Activated T-cell treated with anti-CD3 and anti-CD28 coated beads for 4 hours (primary cell): ENCODE measurements at regions not wholly inside any gene's neighbourhood (a gene's known extent, or its start where the extent isn't known, plus 50 kb on each side); places are given as distances from the start of the nearest gene placed in this dataset.

ENCODE experiments used
- DNase-seq: peaks from one replicate; pipeline ENCODE4 v3.0.0-alpha.2; 2020

DNA sequence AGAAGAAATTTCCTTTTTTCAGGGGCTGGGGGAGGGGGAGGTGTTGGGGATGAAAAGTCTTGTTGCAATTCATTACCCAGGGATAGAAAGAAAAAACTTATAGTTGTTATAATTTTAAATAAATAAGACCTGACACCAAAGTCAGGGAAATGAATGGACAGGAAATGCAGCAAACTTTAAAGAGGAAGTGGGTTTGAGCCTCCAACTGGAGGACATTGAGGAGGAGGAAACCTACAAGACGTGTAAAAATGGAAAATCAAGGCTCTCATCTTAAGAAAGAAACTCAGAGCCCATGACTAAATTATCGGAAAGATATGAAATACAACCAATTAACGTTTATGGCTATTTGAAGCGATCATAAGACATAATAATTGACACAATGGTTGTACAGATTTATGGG, 54.4 kb downstream of the NIBAN1 start:
- DNase-seq, result no peak

DNA sequence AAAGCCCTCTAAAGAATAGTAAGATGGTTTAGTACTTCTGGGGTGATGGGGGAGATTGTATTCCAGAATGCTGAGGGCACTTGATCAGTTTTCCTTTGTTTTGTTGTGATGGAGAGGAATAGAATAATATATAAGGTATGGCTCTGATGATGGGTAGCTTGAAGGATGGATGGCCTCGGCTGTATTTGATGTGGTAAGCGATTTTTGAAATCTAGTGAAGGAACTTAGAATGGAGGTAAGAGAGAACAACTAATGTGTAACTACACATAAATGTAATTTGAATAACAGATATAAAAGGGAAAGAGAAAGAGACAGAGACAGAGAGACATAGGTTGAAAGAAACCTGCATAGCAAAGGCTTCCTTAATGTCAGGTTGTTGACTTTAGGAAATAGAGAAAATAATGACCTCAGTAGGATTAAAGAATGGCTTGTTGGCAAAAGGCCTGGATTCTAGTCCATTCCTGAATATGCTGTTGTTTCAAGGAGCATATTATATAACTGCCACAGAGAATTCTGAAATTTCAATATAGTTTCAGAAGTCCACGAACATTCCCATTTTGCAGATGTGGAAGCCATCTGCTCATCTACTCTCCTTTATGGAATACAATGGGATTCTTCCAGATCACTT, 58.7 kb downstream of the NIBAN1 start:
- DNase-seq, result no peak

DNA sequence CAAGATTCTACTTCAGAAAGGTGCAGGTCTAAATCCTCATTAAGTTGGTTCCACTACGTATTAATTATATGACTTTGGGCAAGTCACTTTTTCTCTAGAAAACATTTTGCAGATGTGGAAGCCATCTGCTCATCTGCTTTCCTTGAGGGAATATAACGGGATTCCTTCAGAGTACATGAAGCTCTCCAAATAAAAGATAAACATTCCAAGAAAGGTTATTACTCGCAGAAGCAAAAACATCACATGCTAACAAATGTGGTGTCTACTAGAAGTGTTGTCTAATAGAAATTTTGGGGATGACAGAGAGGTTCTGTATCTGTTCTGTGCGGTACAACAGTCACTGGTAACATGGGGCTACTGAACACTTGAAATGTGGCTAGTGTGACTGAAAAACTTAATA, 60.2 kb downstream of the NIBAN1 start:
- DNase-seq, result no peak

DNA sequence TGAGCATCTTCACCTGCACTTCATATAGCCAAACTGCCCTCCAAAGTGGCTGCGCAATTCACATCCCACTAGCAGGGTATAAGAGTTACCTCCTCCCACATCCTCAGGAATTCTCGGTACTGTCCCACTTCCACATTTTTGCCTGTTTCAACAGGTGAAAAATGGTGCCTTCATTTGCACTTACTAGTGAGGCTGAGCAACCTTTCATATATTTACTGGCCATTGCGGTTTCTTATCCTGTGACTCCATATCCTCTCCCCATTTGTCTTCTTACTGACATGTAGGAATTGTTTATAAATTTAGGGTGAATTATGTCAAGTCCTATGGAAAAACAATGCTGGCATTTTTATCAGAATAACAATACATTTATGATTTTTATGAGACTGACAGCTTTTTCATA, 61.9 kb downstream of the NIBAN1 start:
- no peak for DNase-seq

DNA sequence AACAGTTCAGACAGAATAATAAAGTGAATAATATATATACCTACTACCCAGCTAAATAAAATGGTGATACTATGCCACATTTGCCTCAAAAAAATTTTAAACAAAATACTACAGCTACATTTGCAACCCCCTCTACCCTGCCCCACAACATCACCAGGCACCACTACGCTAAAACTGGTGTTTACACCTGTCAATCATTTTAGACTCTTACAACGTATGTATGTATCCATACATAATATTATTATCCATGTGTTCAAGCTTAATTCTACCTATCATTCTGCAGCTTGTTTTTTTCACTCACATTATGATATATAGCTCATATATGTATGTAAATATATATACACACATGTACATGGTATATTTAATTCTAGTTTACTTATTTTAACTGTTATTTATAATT, 62.5 kb downstream of the NIBAN1 start:
- no peak for DNase-seq

DNA sequence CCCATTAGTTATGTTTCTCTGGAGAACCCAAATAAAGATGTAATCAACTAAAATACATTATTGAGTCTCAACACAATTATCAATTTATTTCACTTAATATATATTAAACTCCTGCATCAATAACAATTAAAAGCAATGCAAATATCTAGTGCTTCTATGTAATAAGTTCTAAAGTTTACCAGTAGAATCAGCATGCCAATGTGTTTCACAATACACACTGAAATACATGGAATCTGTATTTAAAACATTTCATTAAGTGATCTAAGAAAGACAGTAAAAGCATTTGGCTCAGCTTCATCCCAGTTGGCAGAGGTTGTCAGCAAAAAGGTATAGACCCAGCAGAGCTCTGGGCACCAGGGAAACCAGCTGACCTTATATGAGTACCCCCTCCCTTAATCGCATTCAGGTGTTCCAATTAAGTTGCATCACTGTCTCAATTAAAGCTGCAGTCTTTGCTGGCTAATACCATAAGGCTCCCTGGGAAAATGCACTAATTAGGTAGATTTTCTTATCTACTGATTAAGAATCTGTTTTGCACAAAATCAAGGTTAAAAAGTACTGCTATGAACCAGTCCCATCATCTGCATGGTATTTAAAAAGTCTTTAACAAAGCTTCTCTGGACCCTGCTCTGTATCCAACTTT, 63.1 kb downstream of the NIBAN1 start:
- no peak for DNase-seq

DNA sequence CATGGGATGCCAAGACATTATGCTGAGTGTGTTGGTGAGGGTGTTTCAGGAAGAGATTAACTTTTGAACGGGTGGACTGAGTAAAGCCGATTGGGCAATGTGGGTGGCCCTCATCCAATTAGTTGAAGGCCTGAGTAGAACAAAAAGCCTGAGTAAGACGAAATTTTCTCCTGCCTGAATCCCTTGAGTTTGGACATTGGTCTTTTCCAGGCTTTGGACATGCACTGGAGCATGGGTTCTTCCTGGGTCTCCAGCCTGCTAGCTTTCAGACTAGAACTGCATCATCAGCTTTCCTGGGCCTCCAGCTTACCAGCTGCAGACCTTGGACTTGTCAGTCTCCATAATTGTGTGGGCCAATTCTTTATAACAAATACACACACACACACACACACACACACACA, 63.6 kb downstream of the NIBAN1 start:
- no peak for DNase-seq

DNA sequence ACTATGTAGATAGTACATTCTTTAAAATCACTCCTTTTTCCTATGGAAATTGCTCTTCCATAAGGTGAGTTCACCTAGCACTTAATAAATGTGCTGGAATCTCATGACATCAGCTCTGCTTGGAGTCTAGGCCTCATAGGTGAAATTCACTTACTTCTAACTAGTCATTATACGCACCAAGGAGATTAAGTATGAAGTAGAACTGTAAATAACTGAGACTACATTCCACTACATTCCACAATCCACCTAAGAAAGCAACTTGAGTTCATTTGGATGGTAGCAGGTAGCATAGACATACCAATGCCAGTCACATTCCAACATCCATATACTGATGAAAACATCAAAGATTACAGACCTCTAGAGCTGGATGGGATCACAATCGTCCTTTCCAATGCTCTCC, 64.3 kb downstream of the NIBAN1 start:
- DNase-seq, result no peak

DNA sequence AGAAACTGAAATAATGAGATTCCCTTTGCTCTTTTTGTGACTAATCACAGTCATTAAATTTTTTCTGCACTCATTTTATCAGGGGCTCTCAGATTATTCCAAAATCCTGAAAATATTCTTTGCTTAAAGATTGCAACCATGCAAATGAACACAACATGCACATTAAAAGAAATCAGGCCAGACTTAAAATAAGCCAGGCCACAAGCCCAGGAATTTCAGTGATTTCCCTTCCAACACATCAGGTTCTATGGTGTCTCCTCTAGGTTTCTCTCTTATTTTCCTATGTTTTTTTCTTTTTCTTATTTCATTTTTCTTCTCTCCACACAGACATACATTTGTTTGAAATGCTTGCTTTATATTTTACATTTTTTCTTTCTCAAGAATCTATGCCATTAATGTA, 65.3 kb downstream of the NIBAN1 start:
- no peak for DNase-seq

DNA sequence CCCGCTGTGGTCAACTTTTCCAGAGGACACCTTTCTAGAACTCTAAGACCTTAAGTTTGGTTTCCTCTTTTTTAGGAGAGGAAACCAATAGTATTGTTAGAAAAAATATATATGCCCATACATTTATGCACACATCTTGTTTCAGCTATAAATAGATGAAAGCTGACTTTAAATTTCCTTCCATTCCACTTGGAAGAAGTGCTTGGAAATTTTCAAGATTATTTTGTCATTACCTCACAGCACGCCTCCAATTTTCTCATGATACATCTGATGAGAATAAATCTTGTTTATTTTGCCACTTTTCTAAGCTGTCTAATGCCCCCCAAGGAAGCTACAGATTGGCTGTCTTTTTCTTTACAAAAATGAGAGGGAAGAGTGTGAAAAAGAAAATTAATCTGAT, 65.8 kb downstream of the NIBAN1 start:
- DNase-seq, result no peak

DNA sequence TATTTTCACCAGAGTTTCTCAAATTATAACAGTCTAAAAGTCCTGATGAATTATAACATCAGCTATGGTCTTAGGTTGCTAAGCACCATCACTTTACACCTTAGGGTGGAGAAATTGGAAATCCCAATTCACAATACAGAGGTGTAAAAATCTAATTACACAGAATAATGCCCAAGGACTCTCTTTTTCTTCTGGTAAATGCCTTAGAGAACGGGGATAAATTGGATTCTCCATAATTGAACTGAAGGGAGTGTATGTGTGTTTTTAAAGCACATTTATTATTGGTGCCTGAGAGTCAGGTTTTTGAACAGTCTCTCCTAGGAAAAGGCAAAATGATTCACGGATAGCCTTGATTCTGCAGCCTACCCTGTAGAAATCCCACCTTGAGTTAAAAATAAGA, 66.8 kb downstream of the NIBAN1 start:
- DNase-seq, result no peak

DNA sequence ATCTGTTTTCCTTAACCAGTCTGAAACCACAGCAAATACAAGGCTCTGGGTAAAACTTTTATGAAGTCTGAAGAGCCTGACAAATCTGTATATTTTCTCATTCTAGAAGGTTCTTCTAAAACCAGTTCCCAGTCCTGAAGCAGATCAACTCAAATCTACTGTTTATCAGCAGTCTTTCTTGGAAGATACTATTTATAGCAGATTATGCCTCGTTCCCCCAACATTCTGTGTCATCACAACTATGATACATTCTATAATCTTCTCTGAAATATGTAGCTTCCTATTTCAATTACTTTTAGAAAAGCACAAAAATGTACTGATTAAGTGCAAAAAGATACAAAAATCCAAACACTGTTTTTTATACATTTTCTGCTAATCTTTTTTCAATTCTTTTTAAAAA, 67.5 kb downstream of the NIBAN1 start:
- DNase-seq, result no peak

DNA sequence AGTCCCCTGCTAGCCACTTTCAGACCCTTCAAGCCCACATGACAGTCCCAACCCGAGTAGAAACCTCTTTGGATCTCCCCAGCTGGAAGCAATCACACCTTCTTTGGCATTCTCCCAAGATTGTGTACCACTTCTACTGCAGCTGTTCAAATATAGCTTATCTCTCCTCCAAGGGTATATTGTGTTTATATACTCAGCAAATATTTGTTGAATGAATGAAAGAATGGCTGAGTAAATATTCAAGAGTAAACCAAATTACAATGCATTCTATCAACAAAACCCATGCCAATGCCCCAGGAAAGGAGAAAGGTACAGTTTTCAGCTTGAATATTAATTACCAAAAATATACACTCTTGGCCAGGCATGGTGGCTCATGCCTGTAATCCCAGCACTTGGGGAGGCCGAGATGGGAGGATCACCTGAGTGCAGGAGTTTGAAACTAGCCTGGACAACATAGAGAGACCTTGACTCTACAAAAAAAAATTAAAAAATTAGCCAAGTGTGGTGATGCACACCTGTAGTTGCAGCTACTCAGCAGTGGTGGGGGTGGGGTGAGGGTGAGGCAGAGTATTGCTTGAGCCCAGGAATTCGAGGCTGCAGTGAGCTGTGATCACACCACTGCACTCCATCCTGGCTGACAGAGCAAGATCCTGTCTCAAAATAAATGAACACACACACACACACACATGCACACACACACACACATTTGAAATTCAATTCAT, 68.5 kb downstream of the NIBAN1 start:
- no peak for DNase-seq

DNA sequence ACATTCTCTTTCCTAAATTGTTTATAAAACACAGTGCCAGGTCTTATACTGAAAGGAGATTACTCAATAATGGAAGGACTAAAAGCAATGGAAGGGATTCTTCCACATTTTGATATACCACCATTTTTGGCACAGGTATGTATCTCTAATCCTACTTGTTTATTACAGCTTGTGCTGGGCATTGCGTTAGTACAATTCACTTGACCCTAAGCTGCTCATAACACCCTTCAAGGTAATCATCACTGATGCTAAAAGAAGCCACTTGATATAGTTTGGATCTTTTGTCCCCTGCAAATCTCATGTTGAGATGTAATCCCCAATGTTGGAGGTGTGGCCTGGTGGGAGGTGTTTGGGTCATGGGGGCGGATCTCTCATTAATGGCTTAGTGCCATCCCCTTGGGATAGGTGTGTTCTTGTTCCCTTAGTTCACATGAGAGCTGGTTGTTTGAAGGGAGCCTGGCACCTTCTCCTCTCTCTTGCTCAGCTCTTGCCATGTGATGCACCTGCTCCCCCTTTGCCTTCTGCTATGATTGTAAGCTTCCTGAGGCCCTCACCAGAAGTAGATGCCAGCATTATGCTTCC, 71.1 kb downstream of the NIBAN1 start:
- DNase-seq, result no peak

DNA sequence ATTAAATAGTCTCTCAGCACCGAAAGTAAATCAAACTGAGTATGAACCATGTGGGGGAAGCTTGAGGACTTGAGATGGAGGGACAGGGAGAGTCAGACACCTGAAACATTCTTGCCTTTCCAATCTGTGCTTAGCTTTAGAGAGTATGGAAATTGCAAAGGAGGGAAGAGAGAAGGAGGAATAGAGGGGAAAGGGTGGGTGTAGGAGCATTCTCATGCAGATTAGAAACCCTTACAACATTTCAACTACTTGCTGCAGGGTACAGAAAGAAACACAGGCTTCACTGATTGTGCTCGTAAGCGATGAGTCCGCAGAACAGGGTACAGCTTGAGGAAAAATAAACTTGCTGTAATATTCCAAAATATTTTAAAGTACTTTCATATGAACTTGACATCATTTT, 73.8 kb downstream of the NIBAN1 start:
- no peak for DNase-seq

DNA sequence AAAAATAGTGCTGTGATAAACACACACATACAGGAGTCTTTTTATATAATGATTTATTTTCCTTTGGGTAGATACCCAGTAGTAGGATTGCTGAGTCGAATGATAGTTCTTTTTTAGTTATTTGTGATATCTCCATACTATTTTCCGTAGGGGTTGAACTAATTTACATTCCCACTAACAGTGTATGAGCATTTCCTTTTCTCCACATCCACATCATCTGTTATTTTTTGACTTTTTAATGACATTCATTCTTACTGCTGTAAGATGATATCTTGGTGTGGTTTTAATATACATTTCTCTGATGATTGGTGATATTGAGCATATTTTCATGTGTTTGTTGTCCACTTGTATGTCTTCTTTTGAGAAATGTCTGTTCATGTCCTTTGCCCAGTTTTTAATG, 78.3 kb downstream of the NIBAN1 start:
- no peak for DNase-seq

DNA sequence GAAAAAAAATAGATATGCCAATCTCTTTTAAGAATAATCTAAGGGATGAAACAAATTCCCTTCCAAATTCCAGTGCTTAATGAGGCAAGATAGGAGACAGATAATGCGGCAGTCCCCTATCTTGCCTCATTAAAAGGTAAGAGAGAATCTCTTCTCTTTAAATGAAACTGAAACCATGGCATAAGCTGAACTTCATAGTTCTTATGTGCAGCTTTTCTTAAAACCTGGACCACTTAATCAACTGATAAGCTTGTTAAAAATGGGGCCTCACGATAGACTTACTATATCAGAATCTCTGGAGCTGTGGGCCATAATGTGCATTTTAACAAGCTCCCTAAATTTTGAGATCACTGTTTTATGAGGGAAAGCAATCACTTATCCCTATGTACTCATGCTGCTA, 79.2 kb downstream of the NIBAN1 start:
- no peak for DNase-seq

DNA sequence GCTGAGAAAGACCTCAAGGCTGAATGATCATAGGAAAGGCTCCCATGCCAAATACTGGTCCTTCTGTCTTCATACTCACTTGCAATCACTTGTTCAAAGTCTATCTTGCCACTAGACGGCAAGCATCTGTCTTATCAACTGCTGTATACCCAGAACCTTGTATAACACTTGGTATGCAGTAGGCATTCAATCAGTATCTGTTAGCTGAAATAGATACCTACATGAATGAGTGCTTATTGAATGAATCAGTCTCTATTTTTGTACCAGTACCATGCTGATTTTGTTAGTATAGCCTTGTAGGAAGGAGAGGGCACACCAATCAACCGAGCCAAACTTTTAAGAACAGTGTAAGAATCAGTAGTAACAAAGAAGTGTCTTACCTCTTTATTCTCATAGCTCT, 80.6 kb downstream of the NIBAN1 start:
- DNase-seq, result no peak

DNA sequence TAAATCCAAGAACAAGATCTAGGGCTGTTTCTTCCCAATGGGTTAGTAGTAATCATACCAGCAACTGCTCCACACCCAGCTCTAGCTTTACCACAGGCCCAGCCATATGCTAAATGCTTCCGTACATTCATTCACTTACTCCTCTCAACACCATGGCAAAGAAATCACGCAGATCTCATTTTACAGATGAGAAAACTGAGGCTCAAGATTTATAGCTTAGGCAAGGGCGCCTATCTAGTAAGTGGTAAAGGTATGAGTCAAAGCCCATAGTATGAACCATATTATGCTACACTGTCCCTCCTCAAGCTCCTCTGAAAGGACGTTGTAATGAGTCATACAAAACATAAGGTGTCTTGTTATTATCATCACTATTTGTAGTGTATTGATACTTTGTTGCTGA, 82.2 kb downstream of the NIBAN1 start:
- no peak for DNase-seq

DNA sequence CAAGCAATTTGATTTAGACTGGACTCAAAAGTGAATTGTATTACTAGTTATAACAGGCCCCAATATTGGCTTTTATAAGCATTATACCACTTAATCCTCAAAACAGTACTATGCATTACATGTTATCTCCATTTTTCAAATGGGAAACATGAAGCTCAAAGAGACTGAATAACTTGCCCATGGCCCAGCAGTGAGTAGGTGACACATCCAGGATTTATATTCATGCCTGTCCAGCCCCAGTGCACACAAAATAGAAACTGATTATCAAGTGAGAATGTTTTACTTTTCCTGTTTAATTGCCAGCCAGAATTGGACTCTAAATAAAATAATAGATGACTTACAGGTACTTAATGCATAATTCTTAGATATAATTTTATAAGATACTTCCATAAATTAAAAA, 82.9 kb downstream of the NIBAN1 start:
- no peak for DNase-seq

DNA sequence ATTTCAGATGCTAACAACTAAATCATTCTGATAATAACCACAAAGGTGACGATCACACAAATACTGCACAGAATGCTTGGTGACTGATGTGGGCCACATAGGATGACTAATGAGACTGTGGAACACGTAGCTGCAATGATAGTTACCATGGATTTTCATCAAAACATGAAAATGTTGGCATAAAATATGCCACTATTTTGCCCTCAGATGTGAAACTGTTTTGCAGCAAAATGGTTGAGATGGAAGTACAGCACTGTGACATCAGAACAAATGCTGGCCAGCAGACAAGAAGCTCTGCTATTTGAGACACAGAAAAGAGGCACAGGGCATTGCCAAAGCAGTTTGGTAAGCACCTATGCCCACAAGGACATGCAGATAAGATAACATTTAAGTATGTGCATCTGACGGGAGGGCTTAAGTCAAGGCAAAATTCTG, 83.8 kb downstream of the NIBAN1 start:
- peak; percentile 9 for DNase-seq

DNA sequence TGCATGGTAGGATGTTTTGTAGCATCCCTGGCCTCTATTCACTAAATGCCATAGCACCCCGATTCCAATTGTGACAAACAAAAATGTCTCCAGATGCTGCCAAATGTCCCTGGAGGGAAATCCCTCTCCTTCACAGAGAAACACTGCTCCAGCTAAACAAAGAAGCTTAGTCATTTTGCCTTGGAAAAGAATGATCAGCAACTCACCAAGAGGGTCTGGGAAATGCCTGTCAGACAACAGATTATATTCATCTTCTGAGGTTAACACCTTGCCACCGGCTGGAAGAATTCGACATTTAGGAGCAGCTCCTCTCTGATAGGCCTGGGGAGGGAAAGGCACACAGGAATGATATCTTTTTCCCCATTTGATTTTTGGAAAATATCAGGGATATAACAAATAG, 84.4 kb downstream of the NIBAN1 start:
- DNase-seq, result no peak

DNA sequence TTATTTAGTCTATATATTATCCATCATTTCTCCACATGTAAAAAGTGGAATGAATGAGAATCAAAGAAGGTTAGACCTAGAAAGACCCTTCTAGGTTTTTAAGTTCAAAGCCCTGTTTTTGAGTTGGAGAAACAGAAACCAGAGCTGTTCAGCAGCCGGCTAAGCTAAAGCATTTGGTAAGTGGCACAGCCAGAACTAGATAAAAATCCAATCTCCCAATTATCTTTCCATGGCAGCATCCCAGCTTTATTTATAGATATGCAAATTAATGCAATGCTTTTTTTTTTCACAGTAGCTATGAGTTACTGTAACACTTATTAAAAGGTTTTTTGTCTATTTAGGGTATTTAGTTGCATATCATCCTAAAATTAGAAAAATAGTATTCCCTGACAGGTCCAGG, 85.1 kb downstream of the NIBAN1 start:
- DNase-seq, result no peak

DNA sequence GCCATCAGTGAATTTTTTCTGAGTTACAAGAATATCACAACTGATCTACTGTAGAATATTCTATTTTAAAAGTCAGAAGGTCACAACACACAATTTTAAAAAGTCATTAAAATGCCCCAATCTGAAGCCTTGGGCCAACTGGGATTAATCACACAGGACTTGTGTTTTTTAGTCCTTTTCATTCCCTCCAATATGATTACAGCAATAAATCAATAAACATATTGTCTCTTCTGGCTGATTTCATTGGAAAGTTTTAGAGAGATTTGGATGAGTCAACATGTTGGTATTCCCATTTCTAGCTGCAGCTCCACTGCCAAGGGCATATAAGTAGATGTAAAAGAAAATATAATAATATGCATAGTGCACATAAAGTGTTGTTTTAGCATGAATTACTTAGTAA, 85.8 kb downstream of the NIBAN1 start:
- DNase-seq, result no peak
